WERI-Rb-1 (cell line): ENCODE measurements at regions not wholly inside any gene's neighbourhood (a gene's known extent, or its start where the extent isn't known, plus 50 kb on each side); places are given as distances from the start of the nearest gene placed in this dataset.

Source experiments
- DNase-seq: peaks from one replicate; pipeline ENCODE4 v3.0.0-alpha.2; 2020
- H3K27ac ChIP-seq: fragments of 250-450 bp; sonication (Bioruptor Pico); 2 replicates; pipeline ENCODE4 v1.5.1; 2020; ENCODE audit warnings: mild to moderate bottlenecking, moderate library complexity
- H3K27me3 ChIP-seq: fragments of 250-450 bp; sonication (Bioruptor Pico); 2 replicates; pipeline ENCODE4 v1.5.1; 2021; ENCODE audit warnings: mild to moderate bottlenecking, low read depth, moderate library complexity; ENCODE audit not compliant: insufficient read depth, severe bottlenecking
- H3K36me3 ChIP-seq: fragments of 250-450 bp; sonication (Bioruptor Pico); 2 replicates; pipeline ENCODE4 v1.5.1; 2020; ENCODE audit warnings: mild to moderate bottlenecking, moderate library complexity
- H3K4me3 ChIP-seq: 2 replicates; pipeline ENCODE4 v1.5.1; 2011; ENCODE audit warnings: low read depth, mild to moderate bottlenecking, control low read depth, low read length
- H3K9me3 ChIP-seq: fragments of 250-450 bp; sonication (Bioruptor Pico); 2 replicates; pipeline ENCODE4 v1.5.1; 2021; ENCODE audit warnings: mild to moderate bottlenecking, moderate library complexity; ENCODE audit not compliant: severe bottlenecking
- TF ChIP-seq, protein P1 (sequence below): IDR thresholded peaks from 2 replicates; pipeline ENCODE4 v1.5.1; 2011; ENCODE audit warnings: low read depth, mild to moderate bottlenecking, control low read depth, inconsistent platforms, low read length

DNA sequence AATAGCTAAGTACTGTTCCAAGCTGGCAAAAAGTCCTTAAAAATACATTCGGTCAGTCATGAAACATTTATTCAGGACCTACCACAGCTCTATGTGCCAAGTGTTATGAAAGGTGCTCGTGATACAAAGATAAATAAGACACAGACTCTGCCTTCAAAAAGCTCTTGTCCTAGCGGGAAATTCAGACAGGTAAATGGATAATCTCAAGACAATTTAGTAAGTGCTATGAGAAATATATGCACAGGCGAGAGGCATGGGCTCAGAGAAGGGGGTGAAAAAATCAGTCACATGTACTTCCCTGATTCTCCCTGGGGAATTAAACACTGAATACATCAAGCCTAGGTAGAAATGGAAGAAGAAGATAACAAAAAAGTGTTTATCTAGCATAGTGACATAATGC lies 49.8 kb upstream of the HEY2 start:
- no peak overlapping the region for H3K4me3 ChIP-seq
- no peaks in the 10 kb centered on the region for H3K36me3 ChIP-seq
- no peak for DNase-seq
- H3K27me3 ChIP-seq: no peaks in the 10 kb centered on the region
- no peak overlapping the region for H3K27ac ChIP-seq
- no peaks in the 10 kb centered on the region for H3K9me3 ChIP-seq
- TF ChIP-seq, protein P1, sequence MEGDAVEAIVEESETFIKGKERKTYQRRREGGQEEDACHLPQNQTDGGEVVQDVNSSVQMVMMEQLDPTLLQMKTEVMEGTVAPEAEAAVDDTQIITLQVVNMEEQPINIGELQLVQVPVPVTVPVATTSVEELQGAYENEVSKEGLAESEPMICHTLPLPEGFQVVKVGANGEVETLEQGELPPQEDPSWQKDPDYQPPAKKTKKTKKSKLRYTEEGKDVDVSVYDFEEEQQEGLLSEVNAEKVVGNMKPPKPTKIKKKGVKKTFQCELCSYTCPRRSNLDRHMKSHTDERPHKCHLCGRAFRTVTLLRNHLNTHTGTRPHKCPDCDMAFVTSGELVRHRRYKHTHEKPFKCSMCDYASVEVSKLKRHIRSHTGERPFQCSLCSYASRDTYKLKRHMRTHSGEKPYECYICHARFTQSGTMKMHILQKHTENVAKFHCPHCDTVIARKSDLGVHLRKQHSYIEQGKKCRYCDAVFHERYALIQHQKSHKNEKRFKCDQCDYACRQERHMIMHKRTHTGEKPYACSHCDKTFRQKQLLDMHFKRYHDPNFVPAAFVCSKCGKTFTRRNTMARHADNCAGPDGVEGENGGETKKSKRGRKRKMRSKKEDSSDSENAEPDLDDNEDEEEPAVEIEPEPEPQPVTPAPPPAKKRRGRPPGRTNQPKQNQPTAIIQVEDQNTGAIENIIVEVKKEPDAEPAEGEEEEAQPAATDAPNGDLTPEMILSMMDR: no peak
